ENCODE measurements at regions not wholly inside any gene's neighbourhood (a gene's known extent, or its start where the extent isn't known, plus 50 kb on each side); places are given as distances from the start of the nearest gene placed in this dataset.

DNA sequence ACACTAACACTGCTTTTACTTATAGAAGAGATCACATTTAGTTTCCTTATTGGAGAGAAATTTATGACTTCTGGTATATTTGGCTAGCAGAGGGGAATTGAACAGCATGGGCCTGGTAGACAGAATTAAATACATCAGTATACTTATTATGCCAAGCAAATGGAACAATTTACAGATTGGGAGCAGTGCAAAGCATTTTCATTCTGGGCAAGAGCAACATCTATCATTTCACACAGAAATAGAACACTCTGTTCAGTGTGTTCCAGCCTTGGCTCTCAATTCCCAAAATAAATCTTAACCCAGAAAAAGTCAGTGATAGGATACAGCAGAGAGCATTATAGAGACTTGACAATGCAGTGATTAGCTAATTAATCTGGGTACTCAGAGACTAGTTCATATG, 604.0 kb upstream of the SLITRK6 start:
- H3K27ac ChIP-seq = no peak overlapping the region
- FAIRE-seq = no peak
- CTCF ChIA-PET = no interaction called here

DNA sequence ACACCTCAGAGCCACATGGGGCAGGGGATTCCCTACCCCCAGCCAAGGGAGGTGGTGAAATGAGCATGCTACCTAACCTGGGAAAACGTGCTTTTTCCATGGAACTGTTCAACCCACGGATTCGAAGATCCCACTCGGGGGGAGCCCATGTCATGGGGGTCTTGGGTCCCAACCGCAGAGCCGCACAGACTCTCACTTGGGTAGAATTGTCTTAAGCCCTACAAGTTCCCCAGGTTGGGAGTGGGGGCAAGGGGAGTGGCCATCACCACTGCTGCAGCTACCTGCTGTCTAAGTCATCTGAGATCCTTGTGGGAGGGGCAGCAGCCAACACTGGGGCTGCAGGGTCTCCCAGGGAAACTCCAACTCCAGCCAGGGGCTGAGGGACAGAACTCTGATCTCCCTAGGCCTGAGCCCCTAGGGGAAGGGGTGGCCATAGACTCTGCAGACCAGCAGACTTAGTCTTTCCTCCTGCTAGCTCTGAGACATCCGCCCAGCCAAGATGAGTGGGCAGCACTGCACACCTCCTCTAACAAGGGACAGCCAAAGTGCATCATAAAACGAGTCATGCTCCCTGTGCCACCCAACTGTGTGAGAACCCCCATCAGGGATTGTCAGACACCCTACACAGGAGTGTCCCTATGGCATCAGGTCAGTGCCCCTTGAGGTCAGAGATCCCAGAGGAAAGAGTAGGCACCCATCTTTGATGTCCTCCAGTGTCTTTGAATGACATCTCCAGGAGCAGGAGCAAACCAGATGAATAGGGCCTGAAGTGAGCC, 610.4 kb upstream of the SLITRK6 start:
- no peak for FAIRE-seq
- CTCF ChIA-PET = no interaction called here

More for the DNA sequence above, 604.0 kb upstream of the SLITRK6 start:
- POLR2A ChIA-PET = no interaction called here
- DNase-seq (ENCODE audit: low read depth in 1 of 2, low spot score in 1 of 2) (no peak), ATAC-seq (no peak)
- Histone ChIP-seq H3K4me1 (no peaks in the 10 kb centered on the region), H3K9me3 (no peaks in the 10 kb centered on the region), H3K4me3 (no peak overlapping the region), H3K4me2 (no peak overlapping the region)
- no peak for TF ChIP-seq CHD2 (IDR thresholded peaks at IDR 0.05; ENCODE audit: low read length, partially characterized antibody)
- no peak for TF ChIP-seq MAFK (IDR thresholded peaks at IDR 0.05; ENCODE audit: partially characterized antibody)
- no peak for TF ChIP-seq HDAC2 (IDR thresholded peaks at IDR 0.05)
- TF ChIP-seq CTCF (IDR thresholded peaks at IDR 0.05) = no peak
- TF ChIP-seq SREBF2 (IDR thresholded peaks at IDR 0.05) = no peak
- no peak for TF ChIP-seq KDM5A (IDR thresholded peaks at IDR 0.05)

DNA sequence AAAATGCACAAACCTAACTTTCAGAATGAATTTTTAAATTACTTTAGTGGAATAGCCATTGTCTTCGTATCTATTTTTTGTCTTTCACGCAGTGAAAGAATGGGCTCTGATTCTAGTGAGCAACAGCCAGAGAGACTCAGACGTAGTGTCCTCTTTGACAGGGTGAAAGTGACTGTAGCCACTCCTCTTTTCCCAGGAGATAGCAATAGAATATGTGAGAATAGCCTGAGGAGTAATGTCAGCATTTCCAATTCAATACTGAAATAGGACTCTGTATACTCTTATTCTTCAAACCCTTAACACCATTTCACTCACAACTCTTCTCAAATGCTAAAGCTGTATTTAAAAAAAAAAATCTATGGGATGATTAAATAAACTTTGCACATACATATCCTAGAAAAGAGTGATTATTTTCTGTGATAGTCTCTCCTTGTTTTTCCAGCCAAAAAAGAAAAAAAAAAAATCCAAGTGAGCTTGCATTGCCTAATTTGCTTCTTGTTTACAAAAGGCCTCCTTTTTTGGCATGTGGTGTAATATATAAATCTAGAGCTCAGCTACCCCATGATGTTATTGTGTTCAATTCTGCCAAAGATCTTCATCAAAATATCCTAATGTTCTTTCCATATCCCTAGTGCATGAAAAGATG, 626.1 kb upstream of the SLITRK6 start:
- no peak for TF ChIP-seq GATA3 (IDR thresholded peaks at IDR 0.05; ENCODE audit: borderline replicate concordance)
- no peak for TF ChIP-seq EHF (CRISPR knock-in tag; IDR thresholded peaks at IDR 0.05)
- DNase-seq (ENCODE audit: low read depth in 1 of 2, low spot score in 1 of 2) = no peak
- H3K4me3 ChIP-seq = no peak overlapping the region
- ChIA-PET POLR2A (no interaction called here), CTCF (no interaction called here)
- H3K27ac ChIP-seq = no peak overlapping the region
- no peaks in the 10 kb centered on the region for H3K4me1 ChIP-seq
- no peak for ATAC-seq
- WGBS (ENCODE audit: missing lambda C conversion rate) = 59% methylated on average over 3 of the region's 3 CpGs
- H3K4me2 ChIP-seq = no peak overlapping the region
- no peak for FAIRE-seq
- no peaks in the 10 kb centered on the region for H3K9me3 ChIP-seq

More for the DNA sequence above, 610.4 kb upstream of the SLITRK6 start:
- POLR2A ChIA-PET = no interaction called here
- H3K4me3 ChIP-seq = no peak overlapping the region
- 31% methylated on average over 3 of the region's 8 CpGs for WGBS (ENCODE audit: missing lambda C conversion rate)
- ATAC-seq (no peak), DNase-seq (ENCODE audit: low read depth in 1 of 2, low spot score in 1 of 2) (no peak)
- no peaks in the 10 kb centered on the region for H3K4me1 ChIP-seq
- no peak overlapping the region for H3K27ac ChIP-seq
- H3K4me2 ChIP-seq = no peak overlapping the region
- H3K9me3 ChIP-seq = no peaks in the 10 kb centered on the region
- TF ChIP-seq, protein P1, sequence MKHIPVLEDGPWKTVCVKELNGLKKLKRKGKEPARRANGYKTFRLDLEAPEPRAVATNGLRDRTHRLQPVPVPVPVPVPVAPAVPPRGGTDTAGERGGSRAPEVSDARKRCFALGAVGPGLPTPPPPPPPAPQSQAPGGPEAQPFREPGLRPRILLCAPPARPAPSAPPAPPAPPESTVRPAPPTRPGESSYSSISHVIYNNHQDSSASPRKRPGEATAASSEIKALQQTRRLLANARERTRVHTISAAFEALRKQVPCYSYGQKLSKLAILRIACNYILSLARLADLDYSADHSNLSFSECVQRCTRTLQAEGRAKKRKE (CRISPR knock-in tag; IDR thresholded peaks at IDR 0.05; ENCODE audit: low read depth) = no peak
- TF ChIP-seq CBX2 (IDR thresholded peaks at IDR 0.05; ENCODE audit: borderline replicate concordance, low read depth) (no peak), KDM5A (IDR thresholded peaks at IDR 0.05) (no peak), ZSCAN20 (CRISPR knock-in tag; IDR thresholded peaks at IDR 0.05) (no peak), SMC3 (IDR thresholded peaks at IDR 0.05) (no peak), TP53 (CRISPR knock-in tag; IDR thresholded peaks at IDR 0.05) (no peak), PHF8 (IDR thresholded peaks at IDR 0.05; ENCODE audit: borderline replicate concordance, low read depth) (no peak), FOSB (CRISPR knock-in tag; IDR thresholded peaks at IDR 0.05) (no peak), EP300 (IDR thresholded peaks at IDR 0.05) (no peak), TFCP2L1 (CRISPR knock-in tag; IDR thresholded peaks at IDR 0.05) (no peak), RNF2 (IDR thresholded peaks at IDR 0.05; ENCODE audit: borderline replicate concordance, low read depth) (no peak)

- Histone ChIP-seq H3K27ac (no peak overlapping the region), H3K4me3 (no peak overlapping the region), H3K9me3 (no peaks in the 10 kb centered on the region), H3K4me2 (no peak overlapping the region), H3K4me1 (no peaks in the 10 kb centered on the region)
- POLR2A ChIA-PET = no interaction called here
- CTCF ChIA-PET = no interaction called here
- 68% methylated on average over 2 of the region's 2 CpGs for WGBS (ENCODE audit: missing lambda C conversion rate)
- TF ChIP-seq NPAS2 (CRISPR knock-in tag; IDR thresholded peaks at IDR 0.05; ENCODE audit: borderline replicate concordance) = no peak
- no peak for TF ChIP-seq ESRRA (IDR thresholded peaks at IDR 0.05; ENCODE audit: borderline replicate concordance, low read length)
- no peak for TF ChIP-seq FOSL2 (IDR thresholded peaks at IDR 0.05)
- TF ChIP-seq FOSL2 (CRISPR knock-in tag; IDR thresholded peaks at IDR 0.05) = no peak
- no peak for TF ChIP-seq POLR2A (IDR thresholded peaks at IDR 0.05; ENCODE audit: low read length)
- TF ChIP-seq BHLHE40 (IDR thresholded peaks at IDR 0.05; ENCODE audit: low read depth, low read length) = no peak
- no peak for TF ChIP-seq KDM1A (IDR thresholded peaks at IDR 0.05; ENCODE audit: low read depth)
- no peak for TF ChIP-seq GATA3 (IDR thresholded peaks at IDR 0.05; ENCODE audit: borderline replicate concordance)
- TF ChIP-seq CHD4 (IDR thresholded peaks at IDR 0.05; ENCODE audit: borderline replicate concordance) = no peak
- TF ChIP-seq, protein P1 (CRISPR knock-in tag; IDR thresholded peaks at IDR 0.05; ENCODE audit: low read depth) = no peak
- TF ChIP-seq RCOR1 (IDR thresholded peaks at IDR 0.05; ENCODE audit: low read depth, low read length) = no peak
- FAIRE-seq (no peak), DNase-seq (ENCODE audit: low read depth in 1 of 2, low spot score in 1 of 2) (no peak), ATAC-seq (no peak)
These were observed 627.2 kb upstream of the SLITRK6 start for GRCh38 chr13:86426437-86426836.
